HG03457 (cell line): ENCODE measurements at regions not wholly inside any gene's neighbourhood (a gene's known extent, or its start where the extent isn't known, plus 50 kb on each side); places are given as distances from the start of the nearest gene placed in this dataset.
"Not testable (repeated sequence)": the region's sequence is repeated elsewhere in the genome, so short reads cannot be mapped to it uniquely, and the experiment has no call there.

Source experiments
- ATAC-seq: cut with Tn5 transposase; IDR thresholded peaks from one replicate; pipeline ENCODE4 v1.9.1; 2021; ENCODE audit warnings: moderate number of reproducible peaks; ENCODE audit not compliant: unreplicated experiment

- ATAC-seq, result no peak
Observed at GRCh38 chr2:52343706-52344266, 1311.9 kb upstream of the NRXN1 start.

- no peak for ATAC-seq
Observed at GRCh38 chr2:52343010-52343409, 1311.1 kb upstream of the NRXN1 start.

- ATAC-seq, result no peak
Observed at GRCh38 chr2:52342458-52342857, 1310.5 kb upstream of the NRXN1 start.

- ATAC-seq, result no peak
Observed at GRCh38 chr2:52341732-52342131, 1309.8 kb upstream of the NRXN1 start.

- ATAC-seq, result no peak
Observed at GRCh38 chr2:52340171-52340570, 1308.2 kb upstream of the NRXN1 start.

GRCh38 chr2:52337786-52338185, 1305.9 kb upstream of the NRXN1 start:
- not testable (repeated sequence) for ATAC-seq

DNA sequence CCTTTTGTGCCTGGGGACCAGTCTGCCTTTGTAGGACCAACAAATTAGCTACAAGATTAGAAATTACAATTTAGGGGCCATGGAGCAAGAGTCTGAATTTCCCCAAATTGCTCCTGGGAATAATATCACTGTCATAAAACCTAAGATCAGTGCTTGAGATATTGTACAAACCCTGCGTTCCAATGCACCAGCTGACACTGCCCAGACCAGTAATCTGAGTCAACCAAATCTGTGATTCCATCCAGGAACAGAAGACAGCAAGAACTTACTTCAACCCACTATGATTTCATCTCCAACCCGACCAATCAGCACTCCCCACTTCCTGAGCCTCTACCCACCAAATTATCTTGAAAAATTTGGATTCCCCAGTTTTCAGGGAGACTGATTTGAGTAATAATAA, 1305.0 kb upstream of the NRXN1 start:
- ATAC-seq, result no peak

DNA sequence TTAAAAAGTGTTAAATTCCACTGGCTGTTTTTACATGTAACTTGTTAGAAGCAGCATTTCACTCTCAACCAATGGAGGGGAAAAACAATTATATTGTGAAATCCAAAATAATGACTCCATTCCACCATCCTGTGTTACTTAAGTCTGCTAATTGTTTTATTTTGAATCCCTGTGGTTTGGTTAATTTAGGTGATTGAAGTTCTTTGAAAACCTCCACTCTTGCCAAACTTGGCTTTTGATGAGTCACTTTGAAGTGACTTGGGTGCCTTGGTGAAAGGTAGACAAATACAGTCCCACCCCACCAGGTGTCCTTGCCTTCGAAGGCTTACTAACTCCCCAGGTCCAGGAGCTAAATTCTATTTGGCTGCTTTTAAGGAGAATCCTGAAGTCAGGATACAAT, 1303.8 kb upstream of the NRXN1 start:
- no peak for ATAC-seq

GRCh38 chr2:52334185-52334584, 1302.3 kb upstream of the NRXN1 start:
- no peak for ATAC-seq

- no peak for ATAC-seq
Observed at GRCh38 chr2:52327641-52328040, 1295.7 kb upstream of the NRXN1 start.

DNA sequence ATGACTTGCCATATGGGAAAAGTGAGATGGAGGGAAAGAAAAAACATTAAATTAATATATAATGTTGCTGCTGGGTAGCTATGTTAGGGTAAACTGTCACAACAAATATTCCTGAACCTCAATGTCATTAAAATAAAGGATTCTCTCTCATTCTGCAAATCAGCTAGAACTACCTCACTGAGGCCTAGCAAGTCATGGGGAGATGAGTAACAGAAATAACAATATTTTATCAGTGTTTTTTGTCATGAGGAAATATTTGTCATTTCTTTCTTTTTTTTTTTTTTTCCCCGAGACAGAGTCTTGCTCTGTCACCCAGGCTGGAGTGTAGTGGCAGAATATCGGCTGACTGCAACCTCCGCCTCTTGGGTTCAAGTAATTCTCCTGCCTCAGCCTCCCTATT, 1282.3 kb upstream of the NRXN1 start:
- no peak for ATAC-seq

- no peak for ATAC-seq
Observed at GRCh38 chr2:52312486-52312885, 1280.6 kb upstream of the NRXN1 start.

GRCh38 chr2:52311862-52312261, 1279.9 kb upstream of the NRXN1 start:
- ATAC-seq, result no peak

- ATAC-seq, result no peak
Observed at GRCh38 chr2:52308156-52308555, 1276.2 kb upstream of the NRXN1 start.

DNA sequence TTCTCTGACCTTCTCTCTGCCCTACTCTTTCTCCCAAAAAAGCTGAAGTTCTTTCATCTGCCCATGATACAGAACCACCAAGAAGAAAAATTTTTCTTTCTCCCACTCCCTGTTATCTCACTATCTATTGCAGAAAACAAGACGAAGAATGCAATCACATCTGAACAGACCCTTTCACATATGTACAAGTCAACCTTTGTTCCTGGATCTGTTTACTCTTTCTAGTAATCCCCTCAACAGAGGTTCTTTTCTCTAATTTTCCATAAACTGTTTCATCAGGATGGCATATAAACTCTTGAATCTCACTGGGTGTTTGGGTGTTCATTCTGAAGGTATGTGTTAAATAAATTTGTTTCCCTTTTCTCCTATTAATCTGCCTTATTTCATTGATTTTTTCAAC, 1262.7 kb upstream of the NRXN1 start:
- no peak for ATAC-seq

- no peak for ATAC-seq
Observed at GRCh38 chr2:52292801-52293200, 1260.9 kb upstream of the NRXN1 start.

GRCh38 chr2:52289741-52290140, 1257.8 kb upstream of the NRXN1 start:
- ATAC-seq, result no peak

- no peak for ATAC-seq
Observed at GRCh38 chr2:52288596-52288995, 1256.7 kb upstream of the NRXN1 start.

DNA sequence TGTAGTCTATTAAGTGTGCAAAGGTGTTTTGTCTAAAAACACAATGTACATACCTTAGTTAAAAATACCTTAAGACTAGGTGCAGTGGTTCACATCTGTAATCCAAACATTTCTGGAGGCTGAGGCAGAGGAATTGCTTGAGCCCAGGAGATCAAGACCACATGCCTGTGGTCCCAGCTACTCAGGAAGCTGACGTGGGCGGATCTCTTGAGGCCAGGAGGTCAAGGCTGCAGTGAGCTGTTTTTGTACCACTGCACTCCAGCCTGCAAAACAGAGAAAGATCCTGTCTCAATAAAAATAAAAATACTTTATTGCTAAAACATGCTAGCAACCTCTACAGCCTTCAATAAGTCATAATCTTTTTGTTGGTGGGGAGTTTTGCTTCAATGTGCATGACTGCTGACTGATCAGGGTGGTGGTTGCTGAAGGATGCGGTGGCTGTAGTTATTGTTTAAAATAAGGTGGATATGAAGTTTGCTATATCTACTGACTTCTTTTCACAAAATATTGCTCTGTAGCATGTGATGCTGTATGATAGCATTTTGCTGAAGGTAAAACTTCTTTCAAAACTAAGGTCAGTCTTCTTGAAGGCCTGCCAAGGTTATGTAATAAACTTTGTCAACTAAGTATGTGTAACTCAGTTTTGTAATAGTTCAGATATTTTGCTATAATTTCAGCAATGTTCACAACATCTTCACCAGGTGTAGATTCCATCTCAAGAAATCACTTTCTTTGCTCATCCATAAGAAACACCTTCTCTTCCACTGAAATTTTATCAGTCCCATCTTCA, 1238.0 kb upstream of the NRXN1 start:
- ATAC-seq, result no peak

- ATAC-seq, result no peak
Observed at GRCh38 chr2:52264911-52265310, 1233.0 kb upstream of the NRXN1 start.

DNA sequence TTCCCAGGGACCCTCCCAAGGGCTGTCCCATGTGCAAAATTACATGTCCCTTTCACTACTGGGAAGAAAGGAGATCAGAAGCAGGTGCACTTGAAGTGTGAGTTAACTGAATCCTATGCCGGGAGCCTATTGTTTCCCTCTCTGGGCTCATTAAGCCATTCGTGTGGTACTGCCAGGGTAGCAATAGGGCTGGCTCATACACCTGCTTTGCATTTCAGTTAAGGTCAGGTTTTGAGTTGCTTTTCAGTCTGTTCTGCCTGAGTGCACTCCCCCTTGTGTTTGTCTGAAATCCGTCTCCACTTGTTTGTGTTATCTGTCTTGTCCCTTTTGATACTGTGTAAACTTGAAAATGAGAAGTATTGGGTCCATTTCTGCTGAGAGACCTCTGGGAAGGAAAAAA, 1232.6 kb upstream of the NRXN1 start:
- ATAC-seq, result no peak

DNA sequence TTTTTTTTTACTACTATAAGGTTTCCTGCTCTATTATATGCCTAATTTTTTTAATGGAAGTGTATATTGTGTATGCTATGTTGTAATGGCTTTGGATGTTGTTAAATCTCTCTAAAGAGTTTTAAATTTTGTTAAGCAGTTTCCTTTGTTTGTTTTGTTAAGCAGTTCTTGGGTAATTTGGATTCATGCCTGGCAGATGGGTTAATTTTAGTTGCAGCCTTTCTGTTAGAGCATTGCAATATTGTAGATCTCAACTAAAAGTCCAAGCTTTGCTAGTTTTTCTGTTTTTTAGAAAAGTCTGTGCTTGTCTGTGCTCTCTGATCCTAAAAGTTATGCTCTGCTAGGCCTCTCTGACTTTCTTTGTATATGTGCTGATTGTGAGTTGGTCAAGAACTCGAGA, 1229.0 kb upstream of the NRXN1 start:
- no peak for ATAC-seq

DNA sequence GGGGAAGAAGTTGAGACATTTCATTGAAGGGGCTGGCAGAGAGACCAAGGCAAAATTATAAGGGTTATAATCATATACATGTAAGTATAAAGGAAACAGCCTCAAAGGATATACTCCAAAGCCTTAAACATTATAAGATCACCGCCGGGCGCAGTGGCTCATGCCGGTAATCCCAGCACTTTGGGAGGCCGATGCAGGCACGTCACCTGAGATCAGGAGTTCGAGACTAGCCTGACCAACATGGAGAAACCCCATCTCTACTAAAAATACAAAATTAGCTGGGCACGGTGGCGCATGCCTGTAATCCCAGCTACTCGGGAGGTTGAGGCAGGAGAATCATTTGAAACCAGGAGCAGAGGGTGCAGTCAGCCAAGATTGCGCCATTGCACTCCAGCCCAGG, 1227.0 kb upstream of the NRXN1 start:
- ATAC-seq, result not testable (repeated sequence)
